ENCODE measurements at regions not wholly inside any gene's neighbourhood (a gene's known extent, or its start where the extent isn't known, plus 50 kb on each side); places are given as distances from the start of the nearest gene placed in this dataset.

GRCh38 chr5:107772418-107773310 is 101.9 kb upstream of the EFNA5 start:
- TF ChIP-seq POLR2A (IDR thresholded peaks at IDR 0.05) = no peak
- no peak for TF ChIP-seq POLR2AphosphoS5 (IDR thresholded peaks at IDR 0.05)
